Large intestine (tissue), 3 donors: ENCODE measurements at regions not wholly inside any gene's neighbourhood (a gene's known extent, or its start where the extent isn't known, plus 50 kb on each side); places are given as distances from the start of the nearest gene placed in this dataset.

Source experiments
- DNase-seq, 2 donors: peaks; one replicate each; pipeline versions ENCODE4 v3.0.0 to v3.0.0-alpha.2; 2013
- H3K27ac ChIP-seq: one replicate; pipeline ENCODE4 v1.5.1; 2013; ENCODE audit warnings: low read length
- H3K27me3 ChIP-seq: 2 replicates; pipeline ENCODE4 v1.6.1; 2013; ENCODE audit warnings: low read length; ENCODE audit not compliant: control insufficient read depth, insufficient read depth
- H3K36me3 ChIP-seq: 2 replicates; pipeline ENCODE4 v1.6.1; 2013; ENCODE audit warnings: low read length; ENCODE audit not compliant: control insufficient read depth, insufficient read depth
- H3K4me1 ChIP-seq: one replicate; pipeline ENCODE4 v1.6.1; 2013; ENCODE audit warnings: low read length; ENCODE audit not compliant: control insufficient read depth, insufficient read depth
- H3K4me3 ChIP-seq: one replicate; pipeline ENCODE4 v1.5.1; 2013; ENCODE audit warnings: low read length
- H3K9me3 ChIP-seq: one replicate; pipeline ENCODE4 v1.6.1; 2013; ENCODE audit warnings: mild to moderate bottlenecking, low read depth, low read length, moderate library complexity; ENCODE audit not compliant: control insufficient read depth
- WGBS: methylation state at CpG from one replicate; pipeline ENCODE4 v1.1.5; 2013; ENCODE audit warnings: low lambda C conversion rate; ENCODE audit not compliant: insufficient coverage; 5-methylcytosine and 5-hydroxymethylcytosine counted together

- Histone ChIP-seq H3K27ac (no peak overlapping the region), H3K4me1 (no peaks in the 10 kb centered on the region), H3K9me3 (no peaks in the 10 kb centered on the region), H3K4me3 (no peak overlapping the region), H3K36me3 (no peaks in the 10 kb centered on the region), H3K27me3 (no peaks in the 10 kb centered on the region)
- 75% methylated on average over 2 of the region's 4 CpGs for WGBS
- DNase-seq: no peak
These were observed 171.3 kb upstream of the USP24 start for GRCh38 chr1:55386456-55386855.

- no peaks in the 10 kb centered on the region for H3K27me3 ChIP-seq
- H3K36me3 ChIP-seq: no peaks in the 10 kb centered on the region
- no CpG with 5 or more reads among the region's 1 CpG for WGBS
- no peak overlapping the region for H3K27ac ChIP-seq
- H3K9me3 ChIP-seq: no peaks in the 10 kb centered on the region
- no peaks in the 10 kb centered on the region for H3K4me1 ChIP-seq
- H3K4me3 ChIP-seq: no peak overlapping the region
- DNase-seq: no peak
These were observed 170.3 kb upstream of the USP24 start for GRCh38 chr1:55385402-55386018.

GRCh38 chr1:55384637-55385036, 169.5 kb upstream of the USP24 start:
- Histone ChIP-seq H3K27ac (no peak overlapping the region), H3K9me3 (no peaks in the 10 kb centered on the region)
- no CpG with 5 or more reads among the region's 7 CpGs for WGBS

GRCh38 chr1:55382806-55383305, 167.7 kb upstream of the USP24 start:
- no CpG with 5 or more reads among the region's 11 CpGs for WGBS
- peak; percentile 4 to 24 for DNase-seq
- no peak overlapping the region for H3K4me3 ChIP-seq
- no peaks in the 10 kb centered on the region for H3K4me1 ChIP-seq
- no peaks in the 10 kb centered on the region for H3K36me3 ChIP-seq
- no peaks in the 10 kb centered on the region for H3K27me3 ChIP-seq
- H3K9me3 ChIP-seq: no peaks in the 10 kb centered on the region
- H3K27ac ChIP-seq: no peak overlapping the region

More at GRCh38 chr1:55384637-55385036, 169.5 kb upstream of the USP24 start:
- Histone ChIP-seq H3K36me3 (no peaks in the 10 kb centered on the region), H3K4me3 (no peak overlapping the region), H3K4me1 (no peaks in the 10 kb centered on the region), H3K27me3 (no peaks in the 10 kb centered on the region)
- no peak for DNase-seq

- no peaks in the 10 kb centered on the region for H3K9me3 ChIP-seq
- H3K4me1 ChIP-seq: no peaks in the 10 kb centered on the region
- no peak overlapping the region for H3K27ac ChIP-seq
- no peaks in the 10 kb centered on the region for H3K36me3 ChIP-seq
- H3K4me3 ChIP-seq: no peak overlapping the region
- no peaks in the 10 kb centered on the region for H3K27me3 ChIP-seq
- no peak for DNase-seq
- WGBS: no CpG with 5 or more reads among the region's 2 CpGs
These were observed 166.8 kb upstream of the USP24 start for GRCh38 chr1:55381983-55382382.

GRCh38 chr1:55381491-55381890, 166.3 kb upstream of the USP24 start:
- Histone ChIP-seq H3K4me1 (no peaks in the 10 kb centered on the region), H3K27me3 (no peaks in the 10 kb centered on the region), H3K4me3 (no peak overlapping the region), H3K36me3 (no peaks in the 10 kb centered on the region), H3K27ac (no peak overlapping the region), H3K9me3 (no peaks in the 10 kb centered on the region)
- no CpG with 5 or more reads among the region's 5 CpGs for WGBS
- DNase-seq: no peak

- DNase-seq: peak; percentile 41 to 43
These were observed 165.3 kb upstream of the USP24 start for GRCh38 chr1:55380355-55380970.

GRCh38 chr1:55378582-55378981, 163.4 kb upstream of the USP24 start:
- peak; percentile 20 to 37 for DNase-seq
- H3K27ac ChIP-seq: no peak overlapping the region
- WGBS: 60% methylated on average over 1 of the region's 10 CpGs
- H3K4me3 ChIP-seq: no peak overlapping the region
- no peaks in the 10 kb centered on the region for H3K27me3 ChIP-seq
- no peaks in the 10 kb centered on the region for H3K36me3 ChIP-seq
- H3K9me3 ChIP-seq: no peaks in the 10 kb centered on the region
- H3K4me1 ChIP-seq: no peaks in the 10 kb centered on the region

More at GRCh38 chr1:55380355-55380970, 165.3 kb upstream of the USP24 start:
- no peak overlapping the region for H3K4me3 ChIP-seq
- WGBS: no CpG with 5 or more reads among the region's 4 CpGs
- no peak overlapping the region for H3K27ac ChIP-seq
- no peaks in the 10 kb centered on the region for H3K9me3 ChIP-seq
- H3K27me3 ChIP-seq: no peaks in the 10 kb centered on the region
- no peaks in the 10 kb centered on the region for H3K36me3 ChIP-seq
- no peaks in the 10 kb centered on the region for H3K4me1 ChIP-seq

- H3K4me3 ChIP-seq: no peak overlapping the region
- no peaks in the 10 kb centered on the region for H3K36me3 ChIP-seq
- DNase-seq: no peak
- H3K4me1 ChIP-seq: no peaks in the 10 kb centered on the region
- no peak overlapping the region for H3K27ac ChIP-seq
- WGBS: 100% methylated on average over 1 of the region's 1 CpG
- no peaks in the 10 kb centered on the region for H3K27me3 ChIP-seq
- H3K9me3 ChIP-seq: no peaks in the 10 kb centered on the region
These were observed 161.7 kb upstream of the USP24 start for GRCh38 chr1:55376897-55377296.

GRCh38 chr1:55375617-55376258, 160.6 kb upstream of the USP24 start:
- Histone ChIP-seq H3K27ac (no peak overlapping the region), H3K27me3 (no peaks in the 10 kb centered on the region)

More at GRCh38 chr1:55375617-55376258, 160.6 kb upstream of the USP24 start:
- WGBS: no CpG with 5 or more reads among the region's 4 CpGs
- peak; percentile 12 to 20 for DNase-seq
- Histone ChIP-seq H3K4me3 (no peak overlapping the region), H3K4me1 (no peaks in the 10 kb centered on the region), H3K36me3 (no peaks in the 10 kb centered on the region), H3K9me3 (no peaks in the 10 kb centered on the region)
